ENCODE measurements at regions not wholly inside any gene's neighbourhood (a gene's known extent, or its start where the extent isn't known, plus 50 kb on each side); places are given as distances from the start of the nearest gene placed in this dataset.

DNA sequence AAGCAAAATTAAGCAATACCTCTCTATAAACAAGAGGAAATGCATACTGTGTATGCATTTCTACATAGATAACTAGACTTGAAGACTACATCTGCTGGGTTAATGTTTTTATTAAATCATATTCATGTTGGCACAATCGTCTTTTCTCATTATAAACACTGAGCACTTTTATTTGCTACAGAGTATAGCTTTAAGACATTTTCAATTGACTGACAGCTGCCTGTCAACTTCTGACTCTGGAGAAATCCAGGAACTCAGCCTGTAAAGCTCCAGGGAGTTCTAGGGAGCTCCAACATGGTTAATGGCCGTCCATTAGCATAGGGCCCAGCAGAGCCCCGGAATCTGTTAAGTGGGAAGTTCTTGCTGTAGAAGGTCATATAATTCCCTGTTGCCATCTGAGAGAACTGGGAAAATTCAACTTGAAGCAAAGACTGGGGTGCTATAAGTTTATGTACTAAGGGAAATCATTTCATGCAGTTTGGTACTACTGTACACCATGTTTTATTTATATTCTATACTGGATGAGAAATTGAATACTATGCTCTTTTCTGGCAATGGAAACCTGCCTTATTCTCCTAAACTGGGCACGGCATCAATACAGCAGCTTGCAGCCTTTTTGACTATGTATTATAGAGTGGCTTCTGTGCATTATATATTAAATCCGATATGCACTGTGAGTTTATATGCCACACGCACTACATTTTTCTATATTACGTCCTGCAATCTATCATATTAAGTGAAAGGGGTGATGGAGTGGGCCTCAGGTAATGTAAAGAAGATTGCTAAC lies 243.5 kb upstream of the ZNF521 start:
- Mint-ChIP-seq H3K36me3 (ENCODE audit: unreplicated experiment) (no peaks in the 10 kb centered on the region), H3K9me3 (ENCODE audit: unreplicated experiment) (no peaks in the 10 kb centered on the region), H3K4me3 (ENCODE audit: unreplicated experiment) (no peak overlapping the region), H3K27me3 (ENCODE audit: unreplicated experiment) (no peaks in the 10 kb centered on the region), H3K27ac (ENCODE audit: unreplicated experiment) (peak overlapping the region; percentile 15), H3K4me1 (ENCODE audit: low read depth, unreplicated experiment) (peaks cover 12% of the 10 kb centered on the region)
- no peak for TF ChIP-seq CTCF (IDR thresholded peaks at IDR 0.05; ENCODE audit: partially characterized antibody, unreplicated experiment)
- DNase-seq, result peak; percentile 42

GRCh38 chr18:25594351-25594750 lies 242.4 kb upstream of the ZNF521 start:
- H3K9me3 Mint-ChIP-seq (ENCODE audit: unreplicated experiment), result no peaks in the 10 kb centered on the region
- no peak overlapping the region for H3K27ac Mint-ChIP-seq (ENCODE audit: unreplicated experiment)
- H3K4me1 Mint-ChIP-seq (ENCODE audit: low read depth, unreplicated experiment), result peaks cover 15% of the 10 kb centered on the region
- no peak overlapping the region for H3K4me3 Mint-ChIP-seq (ENCODE audit: unreplicated experiment)
- TF ChIP-seq CTCF (IDR thresholded peaks at IDR 0.05; ENCODE audit: partially characterized antibody, unreplicated experiment), result no peak
- DNase-seq, result no peak
- no peaks in the 10 kb centered on the region for H3K36me3 Mint-ChIP-seq (ENCODE audit: unreplicated experiment)
- no peaks in the 10 kb centered on the region for H3K27me3 Mint-ChIP-seq (ENCODE audit: unreplicated experiment)

DNA sequence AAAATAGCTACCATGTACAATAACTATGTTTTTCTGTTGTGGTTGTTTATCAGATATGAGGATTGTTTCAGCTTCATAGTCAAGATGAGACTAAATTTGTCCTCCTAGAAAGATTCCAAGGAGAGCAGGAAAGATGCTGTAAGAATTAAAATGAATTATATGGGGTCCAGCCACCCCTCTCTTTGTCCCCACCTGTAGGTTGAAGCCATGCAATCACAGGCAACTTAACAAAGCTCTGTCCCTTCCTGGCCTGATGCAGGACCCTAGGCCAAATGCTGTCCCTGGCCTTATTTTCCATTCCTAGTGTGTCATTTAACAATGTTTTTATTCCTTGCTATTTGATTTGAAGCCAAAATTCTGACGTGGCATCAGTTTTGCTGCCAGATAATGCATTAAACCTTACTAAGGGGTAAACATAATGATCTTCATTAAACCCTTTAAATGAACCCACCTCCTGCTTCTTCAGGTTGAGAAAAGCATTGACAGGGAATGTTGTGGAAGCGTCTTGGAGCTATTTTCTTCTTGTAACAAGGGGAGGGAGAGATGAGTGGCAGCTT lies 240.9 kb upstream of the ZNF521 start:
- Mint-ChIP-seq H3K4me3 (ENCODE audit: unreplicated experiment) (no peak overlapping the region), H3K4me1 (ENCODE audit: low read depth, unreplicated experiment) (peaks cover 16% of the 10 kb centered on the region), H3K9me3 (ENCODE audit: unreplicated experiment) (no peaks in the 10 kb centered on the region), H3K27me3 (ENCODE audit: unreplicated experiment) (no peaks in the 10 kb centered on the region), H3K36me3 (ENCODE audit: unreplicated experiment) (peaks cover 13% of the 10 kb centered on the region), H3K27ac (ENCODE audit: unreplicated experiment) (no peak overlapping the region)
- no peak for DNase-seq
- no peak for TF ChIP-seq CTCF (IDR thresholded peaks at IDR 0.05; ENCODE audit: partially characterized antibody, unreplicated experiment)

DNA sequence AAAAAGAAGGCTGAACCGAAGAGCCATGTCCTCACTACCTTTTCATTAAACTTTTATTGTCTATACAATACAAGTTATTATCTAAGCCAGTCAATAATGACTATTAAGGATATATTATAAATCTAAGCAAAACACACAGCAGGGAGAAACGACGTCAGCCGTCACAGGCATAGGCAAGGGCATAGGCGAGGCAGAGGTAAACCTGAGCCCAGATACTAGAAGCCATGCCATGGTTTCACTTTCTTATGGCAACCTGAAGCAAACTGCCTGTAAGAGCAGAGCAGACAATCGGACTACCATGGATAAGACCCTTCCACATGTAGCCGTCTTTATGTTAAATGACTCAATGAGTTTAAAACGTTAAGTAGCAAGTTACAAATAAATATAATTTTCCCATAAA lies 238.5 kb upstream of the ZNF521 start:
- H3K4me3 Mint-ChIP-seq (ENCODE audit: unreplicated experiment), result no peak overlapping the region
- H3K27me3 Mint-ChIP-seq (ENCODE audit: unreplicated experiment), result no peaks in the 10 kb centered on the region
- DNase-seq, result no peak
- peaks cover 7% of the 10 kb centered on the region for H3K4me1 Mint-ChIP-seq (ENCODE audit: low read depth, unreplicated experiment)
- no peak for TF ChIP-seq CTCF (IDR thresholded peaks at IDR 0.05; ENCODE audit: partially characterized antibody, unreplicated experiment)
- H3K9me3 Mint-ChIP-seq (ENCODE audit: unreplicated experiment), result peaks cover 2% of the 10 kb centered on the region
- no peak overlapping the region for H3K27ac Mint-ChIP-seq (ENCODE audit: unreplicated experiment)
- H3K36me3 Mint-ChIP-seq (ENCODE audit: unreplicated experiment), result peaks cover 20% of the 10 kb centered on the region

- DNase-seq, result no peak
- H3K4me1 Mint-ChIP-seq (ENCODE audit: low read depth, unreplicated experiment), result peaks cover 4% of the 10 kb centered on the region
- H3K36me3 Mint-ChIP-seq (ENCODE audit: unreplicated experiment), result peaks cover 20% of the 10 kb centered on the region
- no peak for TF ChIP-seq CTCF (IDR thresholded peaks at IDR 0.05; ENCODE audit: partially characterized antibody, unreplicated experiment)
- H3K27me3 Mint-ChIP-seq (ENCODE audit: unreplicated experiment), result no peaks in the 10 kb centered on the region
- peaks cover 2% of the 10 kb centered on the region for H3K9me3 Mint-ChIP-seq (ENCODE audit: unreplicated experiment)
- H3K27ac Mint-ChIP-seq (ENCODE audit: unreplicated experiment), result no peak overlapping the region
- no peak overlapping the region for H3K4me3 Mint-ChIP-seq (ENCODE audit: unreplicated experiment)
Observed at GRCh38 chr18:25587545-25587944, 235.6 kb upstream of the ZNF521 start.

All from glutamatergic neuron (in vitro differentiated cells).